Body of pancreas (tissue), 4 donors: ENCODE measurements at regions not wholly inside any gene's neighbourhood (a gene's known extent, or its start where the extent isn't known, plus 50 kb on each side); places are given as distances from the start of the nearest gene placed in this dataset.
"Not testable (repeated sequence)": the region's sequence is repeated elsewhere in the genome, so short reads cannot be mapped to it uniquely, and the experiment has no call there.

Experiments
- ATAC-seq: fragments of 150-250 bp; one replicate; pipeline ENCODE4 v1.9.1; 2016
- DNase-seq, 4 donors: peaks; one replicate each; pipeline ENCODE4 v3.0.0-alpha.2; 2019
- H3K27ac ChIP-seq, 4 donors: fragments of 200-600 bp; sonication (generic); 1 replicate in 3 of 4; 2 replicates in 1 of 4; pipeline versions ENCODE4 v1.5.1 to v1.6.1; 2016 to 2019; ENCODE audit warnings: mild to moderate bottlenecking in 1 of 4, mixed read lengths in 1 of 4, moderate library complexity in 1 of 4
- H3K27me3 ChIP-seq, 2 donors: fragments of 200-600 bp; sonication (generic); one replicate each; pipeline ENCODE4 v1.6.0; 2016; ENCODE audit warnings: mild to moderate bottlenecking in 1 of 2
- H3K36me3 ChIP-seq, 2 donors: fragments of 200-600 bp; sonication (generic); replicated peaks in 1 of 2; 2 replicates each; pipeline ENCODE4 v1.5.1; 2016; ENCODE audit warnings: low read depth in 2 of 2; ENCODE audit not compliant: insufficient read depth in 1 of 2
- H3K4me1 ChIP-seq: fragments of 200-600 bp; sonication (generic); one replicate; pipeline ENCODE4 v1.6.0; 2016
- H3K4me3 ChIP-seq, 2 donors: fragments of 200-600 bp; sonication (generic); 1 replicate in 1 of 2; 2 replicates in 1 of 2; pipeline ENCODE4 v1.5.1; 2016 to 2019
- H3K9me3 ChIP-seq, 3 donors: fragments of 200-600 bp; sonication (generic); 1 replicate in 2 of 3; 2 replicates in 1 of 3; pipeline ENCODE4 v1.5.1; 2016
- POLR2A ChIP-seq, 3 donors: fragments of 450-650 bp; IDR thresholded peaks; one replicate each; pipeline ENCODE4 v1.6.1; 2016; ENCODE audit warnings: antibody characterized with exemption in 3 of 3, mild to moderate bottlenecking in 2 of 3
- WGBS, 2 donors: methylation state at CpG; one replicate each; pipeline ENCODE4 v1.1.5; 2017; 5-methylcytosine and 5-hydroxymethylcytosine counted together
- intact Hi-C: fragments of 100-400 bp; cut with DNase I; formaldehyde crosslinking; loops from one replicate; pipeline ENCODE4 v1.15.1; 2023
- TF ChIP-seq, protein P1 (sequence below), 7 experiments: fragments of 450-650 bp in 4 of 7; fragments of 200-600 bp in 3 of 7; sonication (generic) in 3 of 7; IDR thresholded peaks; one replicate each; pipeline ENCODE4 v1.5.1; 2016 to 2019; ENCODE audit warnings: antibody characterized with exemption in 7 of 7

DNA sequence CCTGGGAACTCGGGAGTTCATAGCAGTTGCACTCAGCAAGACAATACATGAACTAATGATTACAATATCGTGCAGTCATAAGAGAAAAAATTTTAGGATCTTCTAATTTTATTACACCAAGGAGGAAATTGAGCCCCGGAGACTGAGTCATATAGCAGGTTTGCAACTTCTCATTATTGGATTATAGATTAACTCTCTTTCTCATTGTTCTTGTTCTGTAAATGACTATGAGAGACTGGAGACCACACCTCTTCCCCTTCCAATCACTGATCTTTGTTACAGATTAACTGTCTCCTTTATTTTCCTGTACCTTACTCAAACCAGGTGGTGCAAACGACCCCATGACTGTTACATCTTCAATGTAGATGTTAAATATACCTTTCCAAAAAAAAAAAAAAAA, 435.8 kb upstream of the DDX18 start:
- WGBS, 2 donors, result 25 to 27% methylated on average over 4 of the region's 4 CpGs
- no peak overlapping the region for H3K4me3 ChIP-seq
- TF ChIP-seq, protein P1, sequence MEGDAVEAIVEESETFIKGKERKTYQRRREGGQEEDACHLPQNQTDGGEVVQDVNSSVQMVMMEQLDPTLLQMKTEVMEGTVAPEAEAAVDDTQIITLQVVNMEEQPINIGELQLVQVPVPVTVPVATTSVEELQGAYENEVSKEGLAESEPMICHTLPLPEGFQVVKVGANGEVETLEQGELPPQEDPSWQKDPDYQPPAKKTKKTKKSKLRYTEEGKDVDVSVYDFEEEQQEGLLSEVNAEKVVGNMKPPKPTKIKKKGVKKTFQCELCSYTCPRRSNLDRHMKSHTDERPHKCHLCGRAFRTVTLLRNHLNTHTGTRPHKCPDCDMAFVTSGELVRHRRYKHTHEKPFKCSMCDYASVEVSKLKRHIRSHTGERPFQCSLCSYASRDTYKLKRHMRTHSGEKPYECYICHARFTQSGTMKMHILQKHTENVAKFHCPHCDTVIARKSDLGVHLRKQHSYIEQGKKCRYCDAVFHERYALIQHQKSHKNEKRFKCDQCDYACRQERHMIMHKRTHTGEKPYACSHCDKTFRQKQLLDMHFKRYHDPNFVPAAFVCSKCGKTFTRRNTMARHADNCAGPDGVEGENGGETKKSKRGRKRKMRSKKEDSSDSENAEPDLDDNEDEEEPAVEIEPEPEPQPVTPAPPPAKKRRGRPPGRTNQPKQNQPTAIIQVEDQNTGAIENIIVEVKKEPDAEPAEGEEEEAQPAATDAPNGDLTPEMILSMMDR (IDR thresholded peaks at IDR 0.05), result no peak
- no peak for TF ChIP-seq POLR2A (IDR thresholded peaks at IDR 0.05)
- H3K4me1 ChIP-seq, result no peaks in the 10 kb centered on the region
- H3K27me3 ChIP-seq, result no peaks in the 10 kb centered on the region
- no peak overlapping the region for H3K27ac ChIP-seq
- H3K9me3 ChIP-seq, result no peaks in the 10 kb centered on the region
- intact Hi-C loops, result no loop called here
- ATAC-seq (no peak), DNase-seq (no peak)
- no peaks in the 10 kb centered on the region for H3K36me3 ChIP-seq

DNA sequence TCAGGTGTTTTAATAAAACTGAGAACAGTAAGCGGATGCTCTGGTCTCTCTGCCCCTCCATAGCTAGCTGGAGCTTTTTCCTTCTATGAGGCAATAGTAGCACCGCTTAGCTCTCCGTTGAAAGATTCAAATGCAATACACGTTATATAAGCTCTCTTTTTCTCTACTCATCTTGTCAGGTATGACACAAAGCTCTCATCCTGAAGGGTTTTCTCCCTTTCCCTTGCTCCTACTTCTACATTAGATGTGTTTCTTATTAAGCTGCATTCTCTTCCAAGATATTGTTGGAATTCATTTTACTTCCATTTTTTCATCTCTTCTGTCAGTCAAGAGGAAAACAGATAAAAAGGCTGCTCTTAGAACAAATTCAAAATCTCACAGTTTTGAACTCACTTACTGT, 434.6 kb upstream of the DDX18 start:
- 63% methylated on average over 4 of the region's 4 CpGs for WGBS, 2 donors
- H3K4me3 ChIP-seq, result no peak overlapping the region
- no peaks in the 10 kb centered on the region for H3K9me3 ChIP-seq
- H3K4me1 ChIP-seq, result no peaks in the 10 kb centered on the region
- H3K27ac ChIP-seq, result no peak overlapping the region
- H3K27me3 ChIP-seq, result no peaks in the 10 kb centered on the region
- H3K36me3 ChIP-seq, result no peaks in the 10 kb centered on the region
- DNase-seq (no peak), ATAC-seq (no peak)
- intact Hi-C loops, result no loop called here
- TF ChIP-seq, protein P1 (IDR thresholded peaks at IDR 0.05), result no peak
- no peak for TF ChIP-seq POLR2A (IDR thresholded peaks at IDR 0.05)

DNA sequence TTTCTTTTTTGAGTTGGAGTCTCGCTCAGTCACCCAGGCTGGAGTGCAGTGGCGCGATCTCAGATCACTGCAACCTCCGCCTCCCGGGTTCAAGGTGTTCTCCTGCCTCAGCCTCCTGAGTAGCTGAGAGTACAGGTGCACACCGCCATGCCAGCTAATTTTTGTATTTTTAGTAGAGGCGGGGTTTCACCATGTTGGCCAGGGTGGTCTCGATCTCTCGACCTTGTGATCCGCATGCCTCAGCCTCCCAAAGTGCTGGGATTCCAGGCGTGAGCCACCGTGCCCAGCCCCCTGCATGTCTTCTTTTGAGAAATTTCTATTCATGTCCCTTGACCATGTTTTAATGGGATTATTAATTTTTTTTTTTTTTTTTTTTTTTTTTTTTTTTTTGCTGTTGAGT, 430.5 kb upstream of the DDX18 start:
- H3K4me3 ChIP-seq, H3K4me1 ChIP-seq, DNase-seq, H3K27me3 ChIP-seq, H3K36me3 ChIP-seq, intact Hi-C loops, H3K9me3 ChIP-seq, H3K27ac ChIP-seq, ATAC-seq: not testable (repeated sequence)
- 91 to 93% methylated on average over 12 of the region's 12 CpGs for WGBS, 2 donors

DNA sequence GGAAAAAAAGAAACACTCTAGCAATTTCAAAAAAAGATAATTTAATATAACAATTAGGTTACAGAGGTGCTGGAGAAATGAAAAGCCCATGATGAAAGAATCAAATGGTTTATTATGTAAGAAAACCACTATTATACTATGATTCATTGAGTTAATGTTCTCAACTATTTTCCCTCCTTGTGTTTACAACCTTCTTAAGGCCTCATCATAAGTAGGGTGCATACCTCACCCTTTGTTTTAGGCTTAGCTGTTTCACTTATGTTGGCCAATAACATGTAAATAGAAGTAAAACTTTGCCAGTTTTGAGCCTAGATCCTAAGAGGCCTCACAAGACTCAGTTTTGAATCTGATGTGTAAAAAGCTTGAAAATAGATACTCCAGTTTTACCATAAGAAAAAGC, 418.3 kb upstream of the DDX18 start:
- ATAC-seq (no peak), DNase-seq (no peak)
- H3K4me3 ChIP-seq, result no peak overlapping the region
- H3K27me3 ChIP-seq, result no peaks in the 10 kb centered on the region
- intact Hi-C loops, result no loop called here
- no peak overlapping the region for H3K27ac ChIP-seq
- TF ChIP-seq, protein P1 (IDR thresholded peaks at IDR 0.05), result no peak
- TF ChIP-seq POLR2A (IDR thresholded peaks at IDR 0.05), result no peak
- H3K9me3 ChIP-seq, result no peaks in the 10 kb centered on the region
- no peaks in the 10 kb centered on the region for H3K4me1 ChIP-seq
- no peaks in the 10 kb centered on the region for H3K36me3 ChIP-seq

DNA sequence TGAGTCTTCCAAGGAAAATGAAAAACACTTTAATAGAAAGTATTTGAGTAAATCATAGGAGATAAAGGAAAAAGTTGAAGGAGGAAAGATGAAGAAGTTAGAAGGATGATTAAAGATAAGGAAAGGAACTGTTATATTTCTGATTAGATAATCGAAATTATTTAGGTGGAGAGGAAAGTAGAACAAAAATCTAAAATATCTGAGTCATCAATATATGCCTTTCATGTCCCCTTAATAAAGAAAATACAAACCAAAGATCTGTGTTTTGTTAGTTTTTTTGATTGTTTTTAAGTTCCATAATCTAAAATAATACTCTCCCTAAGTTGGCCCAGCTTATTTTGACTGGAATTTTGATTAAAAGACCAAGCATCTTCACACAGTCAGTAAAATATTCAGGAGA, 412.9 kb upstream of the DDX18 start:
- 16 to 37% methylated on average over 1 of the region's 1 CpG for WGBS, 2 donors
- no peak overlapping the region for H3K4me3 ChIP-seq
- no peaks in the 10 kb centered on the region for H3K9me3 ChIP-seq
- no peak for ATAC-seq
- TF ChIP-seq POLR2A (IDR thresholded peaks at IDR 0.05), result no peak
- TF ChIP-seq, protein P1 (IDR thresholded peaks at IDR 0.05), result no peak
- intact Hi-C loops, result no loop called here
- H3K36me3 ChIP-seq, result no peaks in the 10 kb centered on the region
- no peak overlapping the region for H3K27ac ChIP-seq
- H3K4me1 ChIP-seq, result no peaks in the 10 kb centered on the region
- no peak for DNase-seq
- no peaks in the 10 kb centered on the region for H3K27me3 ChIP-seq
